ENCODE measurements at regions not wholly inside any gene's neighbourhood (a gene's known extent, or its start where the extent isn't known, plus 50 kb on each side); places are given as distances from the start of the nearest gene placed in this dataset.

DNA sequence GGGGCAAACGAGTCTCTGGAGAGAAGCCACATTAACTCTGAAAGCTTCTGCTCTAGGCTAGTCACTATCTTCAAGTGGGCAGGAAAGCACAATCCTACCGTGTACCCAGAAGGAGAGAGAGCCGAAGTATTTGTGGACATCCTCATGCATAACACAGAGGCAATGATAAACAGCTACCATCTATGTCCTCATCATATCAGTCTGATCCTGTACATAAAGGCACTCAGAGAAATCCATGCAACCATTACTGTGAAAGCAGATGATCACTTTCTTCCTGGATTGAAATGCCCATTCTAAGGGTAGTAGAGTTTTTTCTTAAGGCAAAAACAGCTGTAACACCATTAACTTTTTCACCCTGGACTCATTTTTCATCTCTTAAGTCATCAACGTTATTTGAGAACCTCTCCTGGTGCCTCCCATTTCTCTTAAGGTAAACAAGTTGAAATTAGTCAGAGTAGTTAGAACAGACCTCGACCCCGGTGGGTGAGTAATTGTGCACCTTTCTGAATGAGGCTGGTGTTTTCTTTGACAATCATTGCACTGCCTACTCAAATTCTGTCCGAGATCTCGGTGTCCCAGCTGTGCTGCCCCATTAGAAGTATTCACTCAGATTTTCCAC, 327.4 kb downstream of the SHQ1 start:
- Histone ChIP-seq H3K27ac (ENCODE audit: low read depth, low read length) (no peak overlapping the region), H3K4me3 (ENCODE audit: extremely low read depth in 1 of 4, insufficient read depth in 2 of 4, low read depth in 3 of 4, low read length in 4 of 4) (no peak overlapping the region), H3K23me2 (ENCODE audit: low read depth, low read length) (no peaks in the 10 kb centered on the region), H3K9ac (replicated peaks in 1 of 4; ENCODE audit: extremely low read depth in 1 of 4, low read depth in 3 of 4, low read length in 3 of 4) (no peak overlapping the region), H2BK12ac (ENCODE audit: low read depth, low read length) (no peak overlapping the region), H3K79me2 (ENCODE audit: control insufficient read depth in 1 of 2, insufficient read depth in 2 of 2, low read length in 2 of 2) (no peaks in the 10 kb centered on the region), H3K36me3 (ENCODE audit: control insufficient read depth in 2 of 4, insufficient read depth in 4 of 4, low read length in 3 of 4) (no peaks in the 10 kb centered on the region), H3K14ac (ENCODE audit: insufficient read length) (no peak overlapping the region), H3K4ac (replicated peaks; ENCODE audit: insufficient read length, low read depth, low read length) (no peak overlapping the region), H2AFZ (ENCODE audit: low read length) (no peak overlapping the region), H4K8ac (ENCODE audit: extremely low read depth, insufficient read depth, low read length) (no peak overlapping the region), H4K5ac (ENCODE audit: insufficient read length, low read depth, low read length) (no peak overlapping the region), H3K4me2 (ENCODE audit: insufficient read depth in 1 of 2, low read depth in 2 of 2, low read length in 2 of 2) (no peak overlapping the region), H3K56ac (replicated peaks; ENCODE audit: insufficient read length, low read depth, low read length) (no peak overlapping the region), H3K9me3 (ENCODE audit: insufficient read depth in 2 of 2, low read depth in 1 of 2, low read length in 1 of 2) (no peaks in the 10 kb centered on the region), H2BK15ac (ENCODE audit: low read length) (no peak overlapping the region), H2AK5ac (ENCODE audit: low read depth, low read length) (no peak overlapping the region), H2BK5ac (ENCODE audit: low read depth, low read length) (no peak overlapping the region), H2BK20ac (ENCODE audit: low read length) (no peak overlapping the region), H4K20me1 (replicated peaks in 1 of 2; ENCODE audit: control insufficient read depth in 1 of 2, insufficient read depth in 2 of 2, low read length in 2 of 2) (no peaks in the 10 kb centered on the region), H3K27me3 (replicated peaks in 1 of 4; ENCODE audit: control insufficient read depth in 3 of 4, extremely low read depth in 1 of 4, insufficient read depth in 3 of 4, low read length in 3 of 4) (no peaks in the 10 kb centered on the region), H3K4me1 (replicated peaks in 1 of 4; ENCODE audit: control insufficient read depth in 3 of 4, insufficient read depth in 4 of 4, low read length in 3 of 4) (no peaks in the 10 kb centered on the region), H3K23ac (ENCODE audit: insufficient read length) (no peak overlapping the region), H3K79me1 (ENCODE audit: low read depth, low read length) (no peaks in the 10 kb centered on the region), H2BK120ac (replicated peaks; ENCODE audit: low read depth, low read length) (no peak overlapping the region), H4K91ac (replicated peaks; ENCODE audit: insufficient read length, low read length) (no peak overlapping the region), H3K18ac (ENCODE audit: extremely low read depth, low read length) (no peak overlapping the region)
- no peak for FAIRE-seq
- ChIA-PET POLR2A (ENCODE audit: partially characterized antibody) (no interaction called here), CTCF (ENCODE audit: partially characterized antibody) (interaction anchor here (0.6 to 1.3 kb wide), 5 partner anchors 32 to 298 kb away, joined by 3 read pairs; no protein-coding TSS in a partner anchor)
- DNase-seq (ENCODE audit: low read depth in 1 of 2, low spot score in 2 of 2) = no peak
- 88% methylated on average over 8 of the region's 8 CpGs; no CpG with 5 or more reads in 1 of the 2 experiments for WGBS, 2 experiments (ENCODE audit: extremely low coverage in 1 of 2, insufficient coverage in 1 of 2, insufficient read length in 1 of 2, insufficient replicate concordance in 2 of 2, low coverage in 1 of 2, low lambda C conversion rate in 2 of 2, missing lambda C conversion rate in 1 of 2)
- no peak for TF ChIP-seq RAD21 (IDR thresholded peaks at IDR 0.05 in 1 of 2, conservative IDR thresholded peaks at IDR 0.05 in 1 of 2; ENCODE audit: low read depth in 2 of 2, low read length in 2 of 2)
- no peak for TF ChIP-seq CBX8 (IDR thresholded peaks at IDR 0.05; ENCODE audit: borderline replicate concordance, low read depth, low read length)
- TF ChIP-seq RBBP5 (IDR thresholded peaks at IDR 0.05; ENCODE audit: borderline replicate concordance, low read depth, low read length) = no peak
- no peak for TF ChIP-seq NRF1 (IDR thresholded peaks at IDR 0.05; ENCODE audit: low read depth, low read length)
- TF ChIP-seq RNF2 (IDR thresholded peaks at IDR 0.05; ENCODE audit: borderline replicate concordance, low read depth, low read length, missing control alignments, poor library complexity, severe bottlenecking) = no peak
- no peak for TF ChIP-seq CTBP2 (IDR thresholded peaks at IDR 0.05; ENCODE audit: borderline replicate concordance, insufficient read depth, insufficient read length, low read length)
- no peak for TF ChIP-seq RXRA (IDR thresholded peaks at IDR 0.05; ENCODE audit: insufficient read depth, low read depth, low read length)
- TF ChIP-seq BCL11A (IDR thresholded peaks at IDR 0.05; ENCODE audit: low read depth in 2 of 2, low read length in 2 of 2) = no peak
- TF ChIP-seq SUZ12 (IDR thresholded peaks at IDR 0.05; ENCODE audit: low read length) = no peak
- TF ChIP-seq ATF3 (IDR thresholded peaks at IDR 0.05; ENCODE audit: insufficient read depth, low read depth, low read length) = no peak
- no peak for TF ChIP-seq CEBPB (IDR thresholded peaks at IDR 0.05; ENCODE audit: low read depth, low read length)
- no peak for TF ChIP-seq CHD1 (IDR thresholded peaks at IDR 0.05; ENCODE audit: low read depth, low read length)

Measured in H1 (cell line).